Common myeloid progenitor, CD34-positive (primary cell): ENCODE measurements at regions not wholly inside any gene's neighbourhood (a gene's known extent, or its start where the extent isn't known, plus 50 kb on each side); places are given as distances from the start of the nearest gene placed in this dataset.

Source experiments
- CTCF ChIA-PET: fragments of 350-600 bp; sonication (Branson Sonifier 250); formaldehyde crosslinking; loops from one replicate; lab custom pipeline; 2021; ENCODE audit warnings: antibody characterized with exemption; lab: Charles Lee
- POLR2A ChIA-PET: fragments of 350-600 bp; sonication (Branson Sonifier 250); formaldehyde crosslinking; loops from one replicate; lab custom pipeline; 2021; ENCODE audit warnings: antibody characterized with exemption; lab: Charles Lee
- DNase-seq, 3 donors: peaks; one replicate each; pipeline versions ENCODE4 v3.0.0 to v3.0.0-alpha.2; 2013
- H3K27ac ChIP-seq, 2 experiments: 1 replicate in 1 of 2; 2 replicates in 1 of 2; pipeline ENCODE4 v1.7.0; 2013; ENCODE audit warnings: inconsistent platforms in 2 of 2, low read length in 2 of 2, mild to moderate bottlenecking in 2 of 2, low read depth in 1 of 2, moderate library complexity in 1 of 2; ENCODE audit not compliant: severe bottlenecking in 2 of 2, insufficient read depth in 1 of 2, poor library complexity in 1 of 2
- H3K27me3 ChIP-seq, 5 experiments: replicated peaks in 2 of 5; 1 replicate in 3 of 5; 2 replicates in 2 of 5; pipeline versions ENCODE4 v1.6.1 to v1.7.0; 2013; ENCODE audit warnings: low read length in 4 of 5, mild to moderate bottlenecking in 2 of 5, moderate library complexity in 2 of 5, inconsistent platforms in 1 of 5; ENCODE audit not compliant: insufficient read depth in 5 of 5, control insufficient read depth in 4 of 5
- H3K36me3 ChIP-seq, 4 experiments: 1 replicate in 2 of 4; 2 replicates in 2 of 4; pipeline versions ENCODE4 v1.6.1 to v1.7.0; 2013; ENCODE audit warnings: low read length in 3 of 4, control low read depth in 1 of 4, mild to moderate bottlenecking in 1 of 4; ENCODE audit not compliant: control insufficient read depth in 4 of 4, insufficient read depth in 4 of 4
- H3K4me1 ChIP-seq, 4 experiments: 1 replicate in 3 of 4; 2 replicates in 1 of 4; pipeline versions ENCODE4 v1.6.1 to v1.7.1; 2013; ENCODE audit warnings: low read length in 3 of 4, mild to moderate bottlenecking in 3 of 4, control low read depth in 1 of 4, inconsistent platforms in 1 of 4, moderate library complexity in 1 of 4; ENCODE audit not compliant: control insufficient read depth in 4 of 4, insufficient read depth in 4 of 4; ENCODE audit errors: control extremely low read depth in 1 of 4
- H3K4me3 ChIP-seq, 7 experiments: 1 replicate in 4 of 7; 2 replicates in 3 of 7; pipeline versions ENCODE4 v1.5.1 to v1.7.0; 2013; ENCODE audit warnings: mild to moderate bottlenecking in 7 of 7, low read length in 6 of 7, moderate library complexity in 6 of 7, inconsistent platforms in 2 of 7, low read depth in 2 of 7, control low read depth in 1 of 7; ENCODE audit not compliant: insufficient read depth in 4 of 7, control insufficient read depth in 1 of 7; ENCODE audit errors: extremely low read depth in 1 of 7
- H3K9me3 ChIP-seq, 5 experiments: 1 replicate in 4 of 5; 2 replicates in 1 of 5; pipeline versions ENCODE4 v1.6.1 to v1.7.1; 2013; ENCODE audit warnings: low read length in 4 of 5, mild to moderate bottlenecking in 2 of 5, inconsistent platforms in 1 of 5, low read depth in 1 of 5, moderate library complexity in 1 of 5; ENCODE audit not compliant: control insufficient read depth in 4 of 5, insufficient read depth in 2 of 5; ENCODE audit errors: control extremely low read depth in 1 of 5
- WGBS: methylation state at CpG from one replicate; pipeline ENCODE4 v1.1.5; 2013; ENCODE audit not compliant: insufficient coverage; 5-methylcytosine and 5-hydroxymethylcytosine counted together

- Histone ChIP-seq H3K4me3 (no peak overlapping the region), H3K4me1 (peaks cover 8 to 23% (median 11%) of the 10 kb centered on the region in 4 experiments), H3K27me3 (no peaks in the 10 kb centered on the region), H3K36me3 (no peaks in the 10 kb centered on the region), H3K9me3 (peaks cover 0 to 4% (median 0%) of the 10 kb centered on the region in 5 experiments), H3K27ac (no peak overlapping the region)
- DNase-seq = no peak
- ChIA-PET POLR2A (no interaction called here), CTCF (no interaction called here)
- WGBS = 93% methylated on average over 2 of the region's 3 CpGs
Observed at GRCh38 chr10:43982250-43982649, 333.6 kb upstream of the ZNF32 start.

- H3K9me3 ChIP-seq = no peaks in the 10 kb centered on the region
- no peak for DNase-seq
- peaks cover 10 to 23% (median 13%) of the 10 kb centered on the region in 4 experiments for H3K4me1 ChIP-seq
- no peaks in the 10 kb centered on the region for H3K27me3 ChIP-seq
- ChIA-PET POLR2A (no interaction called here), CTCF (no interaction called here)
- no peak overlapping the region for H3K27ac ChIP-seq
- H3K4me3 ChIP-seq = no peak overlapping the region
- H3K36me3 ChIP-seq = no peaks in the 10 kb centered on the region
- no CpG with 5 or more reads among the region's 2 CpGs for WGBS
Observed at GRCh38 chr10:43981696-43982095, 333.0 kb upstream of the ZNF32 start.

- ChIA-PET POLR2A (no interaction called here), CTCF (no interaction called here)
- WGBS = no CpG with 5 or more reads among the region's 1 CpG
- H3K27ac ChIP-seq = no peak overlapping the region
- H3K9me3 ChIP-seq = no peaks in the 10 kb centered on the region
- peak in 2 of 3 donors; percentile 42 to 51 for DNase-seq
- H3K4me1 ChIP-seq = peaks cover 10 to 23% (median 13%) of the 10 kb centered on the region in 4 experiments
- H3K36me3 ChIP-seq = no peaks in the 10 kb centered on the region
- H3K4me3 ChIP-seq = no peak overlapping the region
- no peaks in the 10 kb centered on the region for H3K27me3 ChIP-seq
Observed at GRCh38 chr10:43981232-43981631, 332.6 kb upstream of the ZNF32 start.

GRCh38 chr10:43980715-43981114, 332.0 kb upstream of the ZNF32 start:
- no peak for DNase-seq
- Histone ChIP-seq H3K4me3 (peak overlapping the region in 1 of 7 experiments; percentile 10), H3K27ac (no peak overlapping the region), H3K27me3 (peaks cover 0 to 1% (median 0%) of the 10 kb centered on the region in 5 experiments), H3K9me3 (peaks cover 0 to 1% (median 0%) of the 10 kb centered on the region in 5 experiments), H3K36me3 (no peaks in the 10 kb centered on the region), H3K4me1 (peaks cover 10 to 23% (median 13%) of the 10 kb centered on the region in 4 experiments)
- POLR2A ChIA-PET = no interaction called here
- CTCF ChIA-PET = no interaction called here
- 90% methylated on average over 6 of the region's 7 CpGs for WGBS

GRCh38 chr10:43980313-43980712, 331.6 kb upstream of the ZNF32 start:
- Histone ChIP-seq H3K27ac (no peak overlapping the region), H3K36me3 (no peaks in the 10 kb centered on the region), H3K9me3 (peaks cover 0 to 5% (median 0%) of the 10 kb centered on the region in 5 experiments), H3K27me3 (peaks cover 0 to 3% (median 0%) of the 10 kb centered on the region in 5 experiments), H3K4me3 (peak overlapping the region in 2 of 7 experiments; percentile 10 to 16), H3K4me1 (peaks cover 10 to 23% (median 13%) of the 10 kb centered on the region in 4 experiments)
- peak; percentile 27 to 56 (median 32) for DNase-seq
- ChIA-PET CTCF (no interaction called here), POLR2A (no interaction called here)
- 35% methylated on average over 7 of the region's 8 CpGs for WGBS

GRCh38 chr10:43979551-43979950, 330.9 kb upstream of the ZNF32 start:
- POLR2A ChIA-PET = no interaction called here
- 97% methylated on average over 3 of the region's 3 CpGs for WGBS
- H3K4me1 ChIP-seq = peaks cover 10 to 23% (median 13%) of the 10 kb centered on the region in 4 experiments
- CTCF ChIA-PET = no interaction called here
- H3K27ac ChIP-seq = no peak overlapping the region
- DNase-seq = no peak
- no peak overlapping the region for H3K4me3 ChIP-seq
- H3K36me3 ChIP-seq = no peaks in the 10 kb centered on the region
- peaks cover 0 to 5% (median 0%) of the 10 kb centered on the region in 5 experiments for H3K27me3 ChIP-seq
- peaks cover 0 to 6% (median 0%) of the 10 kb centered on the region in 5 experiments for H3K9me3 ChIP-seq

- POLR2A ChIA-PET = no interaction called here
- WGBS = 97% methylated on average over 7 of the region's 9 CpGs
- CTCF ChIA-PET = no interaction called here
Observed at GRCh38 chr10:43978936-43979335, 330.3 kb upstream of the ZNF32 start.

More at GRCh38 chr10:43978936-43979335, 330.3 kb upstream of the ZNF32 start:
- Histone ChIP-seq H3K9me3 (peaks cover 0 to 6% (median 0%) of the 10 kb centered on the region in 5 experiments), H3K36me3 (no peaks in the 10 kb centered on the region), H3K27me3 (peaks cover 0 to 8% (median 0%) of the 10 kb centered on the region in 5 experiments), H3K4me3 (no peak overlapping the region), H3K27ac (no peak overlapping the region), H3K4me1 (peaks cover 10 to 23% (median 13%) of the 10 kb centered on the region in 4 experiments)
- DNase-seq = no peak
